RCC 7860 (cell line): ENCODE measurements at regions not wholly inside any gene's neighbourhood (a gene's known extent, or its start where the extent isn't known, plus 50 kb on each side); places are given as distances from the start of the nearest gene placed in this dataset.

Experiments used
- DNase-seq: peaks from one replicate; pipeline ENCODE4 v3.0.0-alpha.2; 2015; ENCODE audit warnings: low spot score
- FAIRE-seq: peaks from 2 replicates; lab custom pipeline; 2012; peaks lifted over from hg19 to GRCh38; lab: Jason Lieb, UNC

- no peak for FAIRE-seq
- DNase-seq = no peak
Observed at GRCh38 chr18:26621161-26622026, 73.0 kb upstream of the KCTD1 start.

GRCh38 chr18:26619350-26619749 is 71.0 kb upstream of the KCTD1 start:
- no peak for FAIRE-seq
- DNase-seq = no peak

GRCh38 chr18:26618135-26618534 is 69.8 kb upstream of the KCTD1 start:
- DNase-seq = no peak
- FAIRE-seq = no peak

- peak; percentile 90 for DNase-seq
- peak; percentile 87 for FAIRE-seq
Observed at GRCh38 chr18:26617151-26617554, 68.8 kb upstream of the KCTD1 start.

- no peak for FAIRE-seq
- no peak for DNase-seq
Observed at GRCh38 chr18:26614374-26614773, 66.0 kb upstream of the KCTD1 start.
